ENCODE measurements at regions not wholly inside any gene's neighbourhood (a gene's known extent, or its start where the extent isn't known, plus 50 kb on each side); places are given as distances from the start of the nearest gene placed in this dataset.

- no peaks in the 10 kb centered on the region for H3K79me2 ChIP-seq (ENCODE audit: low read length)
- no peak overlapping the region for H3K9ac ChIP-seq (ENCODE audit: low read length)
- H3K4me3 ChIP-seq (ENCODE audit: low read length), result no peak overlapping the region
- no peaks in the 10 kb centered on the region for H3K36me3 ChIP-seq (replicated peaks; ENCODE audit: low read depth, low read length)
- no peak overlapping the region for H2AFZ ChIP-seq (ENCODE audit: low read depth, low read length)
- H3K4me2 ChIP-seq (ENCODE audit: low read length), result no peak overlapping the region
- H3K4me1 ChIP-seq (ENCODE audit: low read length), result peaks cover 7% of the 10 kb centered on the region
- TF ChIP-seq CTCF (IDR thresholded peaks at IDR 0.05; ENCODE audit: low read depth, low read length) (no peak), EZH2phosphoT487 (IDR thresholded peaks at IDR 0.05; ENCODE audit: low read depth) (no peak)
- no peaks in the 10 kb centered on the region for H3K9me3 ChIP-seq (ENCODE audit: insufficient read depth, low read length)
- no peak overlapping the region for H3K27ac ChIP-seq (ENCODE audit: low read length)
- H4K20me1 ChIP-seq (ENCODE audit: insufficient read depth, low read length), result no peaks in the 10 kb centered on the region
- peaks cover 37% of the 10 kb centered on the region for H3K27me3 ChIP-seq (ENCODE audit: low read depth, low read length)
Observed at GRCh38 chr13:24103782-24104372, 56.6 kb upstream of the SPATA13 start.

GRCh38 chr13:24104723-24105122 is 55.8 kb upstream of the SPATA13 start:
- no peak overlapping the region for H3K9ac ChIP-seq (ENCODE audit: low read length)
- no peak overlapping the region for H2AFZ ChIP-seq (ENCODE audit: low read depth, low read length)

GRCh38 chr13:24106429-24106828 is 54.1 kb upstream of the SPATA13 start:
- Histone ChIP-seq H2AFZ (ENCODE audit: low read depth, low read length) (no peak overlapping the region), H3K36me3 (replicated peaks; ENCODE audit: low read depth, low read length) (no peaks in the 10 kb centered on the region)

More at GRCh38 chr13:24104723-24105122, 55.8 kb upstream of the SPATA13 start:
- H4K20me1 ChIP-seq (ENCODE audit: insufficient read depth, low read length), result no peaks in the 10 kb centered on the region
- H3K4me2 ChIP-seq (ENCODE audit: low read length), result no peak overlapping the region
- TF ChIP-seq EZH2phosphoT487 (IDR thresholded peaks at IDR 0.05; ENCODE audit: low read depth) (no peak), CTCF (IDR thresholded peaks at IDR 0.05; ENCODE audit: low read depth, low read length) (no peak)
- H3K27ac ChIP-seq (ENCODE audit: low read length), result no peak overlapping the region
- H3K4me3 ChIP-seq (ENCODE audit: low read length), result no peak overlapping the region
- H3K27me3 ChIP-seq (ENCODE audit: low read depth, low read length), result peaks cover 37% of the 10 kb centered on the region
- H3K79me2 ChIP-seq (ENCODE audit: low read length), result no peaks in the 10 kb centered on the region
- no peaks in the 10 kb centered on the region for H3K36me3 ChIP-seq (replicated peaks; ENCODE audit: low read depth, low read length)
- H3K9me3 ChIP-seq (ENCODE audit: insufficient read depth, low read length), result no peaks in the 10 kb centered on the region
- H3K4me1 ChIP-seq (ENCODE audit: low read length), result peaks cover 7% of the 10 kb centered on the region

More at GRCh38 chr13:24106429-24106828, 54.1 kb upstream of the SPATA13 start:
- no peak for TF ChIP-seq EZH2phosphoT487 (IDR thresholded peaks at IDR 0.05; ENCODE audit: low read depth)
- no peak for TF ChIP-seq CTCF (IDR thresholded peaks at IDR 0.05; ENCODE audit: low read depth, low read length)
- Histone ChIP-seq H3K4me2 (ENCODE audit: low read length) (no peak overlapping the region), H3K9ac (ENCODE audit: low read length) (no peak overlapping the region), H3K27ac (ENCODE audit: low read length) (no peak overlapping the region), H3K79me2 (ENCODE audit: low read length) (no peaks in the 10 kb centered on the region), H3K9me3 (ENCODE audit: insufficient read depth, low read length) (no peaks in the 10 kb centered on the region), H4K20me1 (ENCODE audit: insufficient read depth, low read length) (no peaks in the 10 kb centered on the region), H3K27me3 (ENCODE audit: low read depth, low read length) (peaks cover 29% of the 10 kb centered on the region), H3K4me3 (ENCODE audit: low read length) (no peak overlapping the region), H3K4me1 (ENCODE audit: low read length) (peaks cover 7% of the 10 kb centered on the region)

Measured in OCI-LY3 (cell line).